NCI-H1105 treated with DMSO at 0.1 percent for 48 hours (cell line): ENCODE measurements at regions not wholly inside any gene's neighbourhood (a gene's known extent, or its start where the extent isn't known, plus 50 kb on each side); places are given as distances from the start of the nearest gene placed in this dataset.
"Not testable (repeated sequence)": the region's sequence is repeated elsewhere in the genome, so short reads cannot be mapped to it uniquely, and the experiment has no call there.

Experiments
- DNase-seq: peaks from one replicate; lab custom pipeline; 2025; lab: John Stamatoyannopoulos, UW

DNA sequence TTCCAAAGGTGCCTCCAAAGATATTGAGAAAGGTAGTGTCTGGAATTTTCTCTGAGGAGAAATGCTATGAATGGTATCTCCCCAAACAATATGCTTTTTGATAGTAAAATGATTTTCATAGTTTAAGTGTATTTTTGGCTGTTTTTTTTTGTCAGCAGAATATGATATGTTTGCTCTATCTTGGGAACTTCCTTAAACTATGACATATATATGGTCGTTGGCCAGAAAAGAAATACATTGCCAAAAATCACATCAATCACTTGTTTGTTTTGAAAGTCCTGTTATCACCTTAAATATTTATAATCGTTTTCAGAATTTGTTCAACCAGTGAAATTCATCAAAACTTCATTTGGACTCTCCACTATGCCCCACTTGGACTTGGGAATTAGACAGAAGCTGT is 816.9 kb downstream of the CDH11 start:
- DNase-seq: no peak

- DNase-seq: peak; percentile 13
Observed at GRCh38 chr16:64304396-64304795, 817.5 kb downstream of the CDH11 start.

GRCh38 chr16:64297863-64298600 is 823.8 kb downstream of the CDH11 start:
- DNase-seq: no peak

DNA sequence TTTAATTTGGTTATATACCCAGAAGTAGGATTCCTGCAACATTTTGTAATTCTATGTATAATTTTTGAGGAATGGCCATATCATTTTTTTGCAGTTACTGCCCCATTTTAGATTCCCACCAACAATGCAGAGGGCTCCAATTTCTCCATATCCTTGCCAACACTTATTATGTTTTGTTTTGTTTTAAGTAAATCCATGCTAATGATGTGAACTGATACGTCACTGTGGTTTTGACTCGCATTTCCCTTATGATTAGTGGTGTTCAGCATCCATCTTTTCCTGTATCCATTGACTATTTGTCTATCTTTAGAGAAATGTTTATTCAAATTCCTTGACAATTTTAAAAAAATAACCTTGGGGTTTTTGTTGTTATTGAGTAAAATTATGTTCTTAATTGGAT is 826.4 kb downstream of the CDH11 start:
- no peak for DNase-seq

- no peak for DNase-seq
Observed at GRCh38 chr16:64292953-64293352, 828.9 kb downstream of the CDH11 start.

DNA sequence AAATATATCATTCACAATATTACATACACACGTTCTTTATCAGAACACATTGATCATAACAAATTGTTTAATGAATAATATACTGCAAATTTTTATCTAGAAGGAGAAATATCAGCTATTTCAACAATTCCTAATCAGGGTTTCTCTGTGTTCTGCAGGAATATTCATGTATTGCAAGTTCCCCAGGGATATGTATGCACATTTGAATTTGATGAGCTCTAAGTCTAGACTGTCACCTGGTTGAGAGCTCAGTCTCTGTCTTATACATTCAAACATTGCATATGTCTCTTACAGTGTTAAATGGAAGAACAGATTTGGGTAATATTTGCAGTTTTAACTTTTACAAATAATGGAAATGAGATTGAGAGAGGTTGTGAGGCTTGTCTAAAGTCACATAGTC is 829.7 kb downstream of the CDH11 start:
- DNase-seq: no peak

DNA sequence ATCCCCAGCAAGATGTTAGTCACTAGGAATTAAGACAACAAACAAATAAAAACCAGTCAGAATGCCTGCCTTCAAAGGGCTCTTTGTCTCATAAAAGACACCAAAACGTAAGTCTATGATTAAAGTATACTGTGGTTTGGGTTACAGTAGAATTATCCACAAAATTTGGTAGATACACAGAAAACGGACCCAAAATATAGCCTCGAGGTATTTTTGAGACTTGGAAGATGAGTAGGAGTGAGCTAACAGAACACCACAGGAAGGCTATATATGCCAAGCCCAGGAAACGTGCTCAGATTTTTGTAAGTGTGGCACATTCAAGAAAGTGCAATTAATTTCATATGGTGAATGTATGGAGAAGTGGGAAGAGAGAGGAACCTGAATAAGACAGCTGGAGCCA is 831.4 kb downstream of the CDH11 start:
- DNase-seq: no peak

DNA sequence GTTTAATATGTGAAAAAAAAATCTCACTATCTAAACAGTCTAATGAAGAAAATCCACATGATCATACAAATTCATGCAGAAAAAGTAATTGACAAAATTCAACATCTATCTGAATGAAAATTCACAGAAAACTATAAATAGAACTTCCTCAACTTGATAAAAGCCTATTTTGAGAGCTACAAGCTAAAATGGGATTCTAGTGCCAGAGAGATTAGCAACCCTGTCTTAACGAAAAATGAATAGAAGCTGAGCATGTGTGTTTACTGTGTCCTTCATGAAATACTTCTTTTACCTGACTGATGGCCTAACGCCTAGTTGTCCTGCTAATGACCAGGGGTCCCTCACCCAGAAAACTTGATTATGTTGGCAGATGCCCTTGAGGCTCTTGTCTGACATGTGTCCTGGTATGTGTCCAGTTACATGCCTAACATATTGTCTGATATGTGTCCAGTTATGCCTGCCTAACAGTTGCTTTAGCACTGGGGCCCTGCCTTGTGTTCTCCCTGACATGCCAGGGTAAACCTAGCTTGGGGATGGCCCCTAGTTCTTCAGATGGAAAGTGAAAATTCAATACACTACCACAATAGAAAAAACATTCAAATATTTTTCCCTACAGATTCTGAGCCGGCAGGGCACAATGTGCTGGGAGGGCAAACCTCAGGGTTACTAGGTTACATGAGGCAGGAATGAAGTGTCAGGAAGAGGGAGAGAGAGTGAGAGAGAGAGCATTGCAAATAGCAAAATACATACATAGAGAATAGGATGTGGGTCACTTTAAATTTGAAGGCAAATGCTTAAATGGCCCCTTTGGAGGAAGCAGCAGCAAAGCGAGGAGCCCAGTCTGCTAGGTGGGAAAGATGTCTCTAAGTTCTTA is 834.0 kb downstream of the CDH11 start:
- no peak for DNase-seq

DNA sequence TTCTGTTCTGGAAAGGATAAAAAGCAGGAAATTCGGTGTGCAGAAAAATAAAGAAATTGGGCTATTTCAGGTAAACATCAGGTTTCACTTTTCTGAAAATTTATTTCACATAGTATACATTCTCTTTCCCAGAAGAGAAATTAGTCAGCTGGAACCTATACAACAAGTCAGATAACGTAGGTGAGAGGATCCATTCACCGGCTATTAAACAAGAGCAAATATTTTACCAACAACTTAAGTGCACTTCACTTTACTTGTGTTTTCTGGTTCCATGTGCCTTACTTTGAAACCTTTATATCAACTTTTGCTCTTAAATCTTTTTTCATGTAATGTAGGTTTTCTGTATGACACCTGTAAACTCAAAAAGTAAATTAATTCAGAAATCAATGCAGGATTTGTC is 839.7 kb downstream of the CDH11 start:
- no peak for DNase-seq

DNA sequence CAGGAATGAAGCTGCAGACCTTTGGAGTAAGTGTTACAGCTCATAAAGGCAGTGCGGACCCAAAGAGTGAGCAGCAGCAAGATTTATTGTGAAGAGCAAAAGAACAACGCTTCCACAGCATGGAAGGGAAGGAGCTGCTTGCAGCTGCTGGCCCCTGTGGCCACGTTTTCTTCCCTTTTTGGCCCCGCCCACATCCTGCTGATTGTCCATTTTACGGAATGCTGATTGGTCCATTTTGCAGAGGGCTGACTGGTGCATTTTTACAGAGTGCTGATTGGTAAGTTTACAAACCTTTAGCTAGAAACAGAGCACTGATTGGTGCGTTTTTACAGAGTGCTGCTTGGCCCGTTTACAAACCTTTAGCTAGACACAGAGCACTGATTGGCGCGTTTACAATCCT is 841.5 kb downstream of the CDH11 start:
- no peak for DNase-seq

DNA sequence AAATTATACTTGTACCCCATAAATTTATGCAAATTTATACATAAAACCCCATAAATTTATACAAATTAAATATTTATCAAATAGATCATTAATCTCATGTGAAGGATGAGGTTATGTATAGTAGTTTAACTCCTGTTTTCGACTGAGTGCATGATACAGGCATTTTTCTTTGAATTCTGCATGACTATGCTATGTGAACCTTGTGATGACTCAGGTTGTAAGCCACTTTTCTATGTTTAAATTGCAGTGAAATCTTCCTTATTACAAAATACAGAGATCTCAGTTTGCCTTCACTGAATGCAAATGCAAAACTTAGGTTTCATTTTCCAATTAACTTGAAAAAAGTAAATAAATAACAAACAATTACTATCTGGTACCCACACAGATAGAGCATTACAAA is 843.7 kb downstream of the CDH11 start:
- no peak for DNase-seq

GRCh38 chr16:64276646-64277045 is 845.2 kb downstream of the CDH11 start:
- DNase-seq: no peak

DNA sequence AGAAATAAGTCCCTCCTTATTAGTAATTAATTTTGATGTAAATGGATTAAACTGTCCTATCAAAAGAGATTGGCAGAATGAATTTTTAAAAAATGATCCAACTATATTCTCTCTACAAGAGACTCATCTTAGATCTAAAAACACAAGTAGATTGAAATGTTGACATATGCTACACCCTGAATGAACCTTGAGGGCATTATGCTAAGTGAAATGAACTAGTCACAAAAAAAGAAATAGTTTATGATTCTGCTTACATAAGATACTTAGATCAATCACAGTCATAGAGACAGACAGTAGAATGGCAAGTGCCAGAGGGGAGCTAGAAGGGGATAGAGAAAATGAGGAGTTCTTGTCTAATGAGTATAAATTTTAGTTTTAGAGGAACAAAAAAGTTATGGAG is 849.8 kb downstream of the CDH11 start:
- no peak for DNase-seq

DNA sequence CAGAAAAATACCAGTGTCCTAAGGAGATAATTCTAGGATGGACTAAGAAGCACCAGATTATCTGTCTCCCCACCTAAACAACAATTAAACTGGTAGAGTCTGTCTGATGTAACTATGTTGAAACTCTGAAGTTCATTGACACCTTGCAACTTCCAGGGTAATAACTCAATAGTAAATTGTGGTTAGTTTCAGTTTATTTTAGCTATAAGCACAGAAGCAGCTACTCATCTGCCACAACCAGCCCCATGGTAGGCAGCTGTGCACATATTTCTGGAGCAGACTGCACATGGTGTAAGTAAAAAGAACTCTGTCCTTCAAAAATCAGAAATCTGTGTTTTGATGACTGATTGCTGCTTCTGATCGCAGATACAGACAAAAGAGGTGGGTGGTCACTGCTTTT is 852.1 kb downstream of the CDH11 start:
- DNase-seq: no peak

GRCh38 chr16:64265756-64266155 is 856.1 kb downstream of the CDH11 start:
- DNase-seq: no peak

DNA sequence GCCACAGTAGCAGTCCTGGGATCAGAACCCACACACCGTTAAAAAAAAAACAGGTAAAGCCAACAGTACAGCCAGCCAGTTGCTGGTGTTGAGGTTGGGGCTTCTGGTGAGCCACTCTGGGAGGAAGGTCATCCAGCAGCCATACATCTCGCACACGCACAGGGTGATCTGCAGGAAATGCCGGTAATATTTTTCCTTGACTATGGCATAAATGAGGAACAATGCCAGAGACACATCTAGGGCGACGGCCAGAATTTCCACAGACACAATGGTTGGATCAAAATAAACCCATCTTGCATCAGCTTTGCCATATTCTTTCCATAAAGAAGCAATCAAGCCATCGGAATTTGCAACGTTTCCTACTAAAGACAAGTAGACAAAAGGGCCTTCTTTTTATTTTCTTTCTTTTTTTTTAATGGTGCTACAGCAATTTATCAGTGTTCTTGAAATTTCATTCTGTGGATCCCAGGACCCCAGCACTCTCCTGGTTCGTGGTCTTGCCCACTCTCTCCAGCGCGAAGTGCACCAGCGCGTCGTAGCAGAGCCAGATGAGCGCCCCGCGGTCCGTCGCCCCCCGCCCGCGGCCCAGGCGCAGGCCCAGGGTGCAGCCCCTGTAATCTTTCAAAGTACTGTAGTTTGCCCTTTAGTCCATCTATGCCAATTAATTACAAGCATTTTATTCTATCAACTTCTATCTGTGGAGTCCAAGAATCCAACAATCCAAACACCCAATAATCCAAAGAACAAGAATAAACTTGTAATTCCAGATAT is 861.0 kb downstream of the CDH11 start:
- not testable (repeated sequence) for DNase-seq

DNA sequence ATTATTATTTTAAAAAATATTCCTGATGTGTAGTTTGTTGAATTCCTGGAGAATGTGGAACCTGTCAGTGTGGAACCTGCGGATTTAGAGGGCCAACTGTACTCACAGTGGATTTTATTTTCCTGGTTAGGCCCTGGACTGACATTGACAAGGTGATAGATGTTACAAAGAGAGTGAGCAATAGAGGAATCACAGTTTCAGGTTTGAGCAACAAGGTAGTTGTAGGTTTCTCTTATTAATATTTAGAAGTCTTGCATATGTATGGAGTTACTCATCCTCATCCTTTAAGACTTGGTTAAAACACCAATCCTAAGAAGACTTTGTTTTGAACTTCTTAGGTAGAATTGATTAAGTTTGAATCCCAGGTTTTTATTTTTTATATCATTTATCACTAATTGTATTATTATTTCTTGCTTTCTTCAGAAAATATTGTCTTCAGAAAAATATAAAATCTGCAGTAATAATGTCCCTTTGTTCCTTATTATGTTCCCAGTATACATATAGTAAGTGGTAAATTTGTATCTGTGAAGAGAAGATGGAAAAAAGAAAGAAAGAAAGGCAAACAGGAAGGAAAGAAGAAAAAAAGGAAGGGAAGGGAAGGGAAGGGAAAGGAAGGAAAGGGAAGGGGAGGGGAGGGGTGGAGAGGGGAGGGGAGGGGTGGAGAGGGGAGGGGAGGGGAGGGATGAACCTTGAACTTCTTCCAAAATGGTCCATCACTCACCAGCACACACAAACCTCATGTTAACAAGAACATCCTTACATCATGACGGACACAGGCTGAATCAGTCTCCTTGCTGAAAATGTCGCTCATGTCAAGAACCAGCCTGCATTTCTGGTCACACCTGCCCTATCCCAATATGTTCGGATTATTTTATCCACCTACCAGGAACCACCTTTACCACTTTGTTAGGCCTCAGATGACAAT is 867.2 kb downstream of the CDH11 start:
- no peak for DNase-seq

- DNase-seq: no peak
Observed at GRCh38 chr16:64253525-64253924, 868.3 kb downstream of the CDH11 start.

GRCh38 chr16:64253096-64253495 is 868.8 kb downstream of the CDH11 start:
- no peak for DNase-seq

DNA sequence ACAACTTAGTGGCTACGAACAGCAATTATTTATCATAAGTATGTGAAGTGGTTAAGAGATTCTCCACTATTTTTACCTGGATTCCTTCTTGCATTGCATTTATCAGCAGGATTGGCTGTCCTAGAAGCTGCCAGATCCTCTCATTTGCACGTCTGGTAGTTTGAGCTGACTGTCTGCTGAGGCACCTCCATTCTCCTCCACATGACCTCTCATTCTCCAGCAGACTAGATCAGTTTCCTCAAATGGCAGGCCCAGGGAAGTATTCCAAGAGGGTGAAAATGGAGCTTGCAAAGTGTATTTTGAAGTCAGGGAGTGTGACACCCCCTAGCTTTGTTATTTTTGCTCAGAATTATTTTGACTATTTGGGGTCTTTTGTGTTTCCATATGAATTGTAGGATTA is 870.1 kb downstream of the CDH11 start:
- DNase-seq: no peak

DNA sequence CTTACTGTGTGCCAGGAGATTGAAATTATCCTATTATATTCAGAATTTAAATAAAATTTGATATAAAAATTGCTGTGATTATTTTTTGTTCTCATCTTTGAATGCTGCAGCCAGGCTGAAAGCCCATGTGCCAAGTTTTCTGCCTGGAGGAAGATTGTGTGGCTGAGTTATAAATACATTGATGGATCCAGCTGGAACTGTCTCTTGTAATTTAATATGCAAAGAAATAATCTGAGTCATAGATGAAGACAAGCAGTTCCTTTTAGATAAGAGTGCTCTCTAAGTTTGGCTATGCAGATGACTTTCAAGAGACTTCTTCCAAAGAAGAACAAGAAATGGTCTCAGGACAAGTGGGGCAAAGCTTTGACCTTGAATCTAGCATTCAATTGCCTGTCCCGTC is 871.0 kb downstream of the CDH11 start:
- DNase-seq: no peak

DNA sequence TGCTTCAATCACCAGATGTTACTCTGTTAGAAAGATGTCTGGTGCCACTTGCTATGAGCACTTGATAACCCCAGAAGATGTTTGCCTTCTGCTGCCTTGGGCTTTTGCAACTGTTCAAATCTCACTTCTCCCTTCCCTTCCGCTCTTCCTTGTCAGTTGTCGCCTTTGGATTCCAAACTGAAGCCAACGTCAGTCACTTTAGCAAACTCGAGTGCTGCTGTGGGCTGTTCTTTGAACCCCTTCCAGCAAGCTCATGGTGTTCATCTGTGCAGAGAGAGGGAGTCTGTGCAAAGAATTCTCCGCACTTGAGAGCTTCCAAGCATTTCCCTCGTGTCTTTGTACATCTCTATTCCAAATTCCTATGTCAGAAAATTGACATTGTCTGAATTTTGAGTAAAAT is 879.4 kb downstream of the CDH11 start:
- no peak for DNase-seq
